ENCODE measurements at regions not wholly inside any gene's neighbourhood (a gene's known extent, or its start where the extent isn't known, plus 50 kb on each side); places are given as distances from the start of the nearest gene placed in this dataset.

DNA sequence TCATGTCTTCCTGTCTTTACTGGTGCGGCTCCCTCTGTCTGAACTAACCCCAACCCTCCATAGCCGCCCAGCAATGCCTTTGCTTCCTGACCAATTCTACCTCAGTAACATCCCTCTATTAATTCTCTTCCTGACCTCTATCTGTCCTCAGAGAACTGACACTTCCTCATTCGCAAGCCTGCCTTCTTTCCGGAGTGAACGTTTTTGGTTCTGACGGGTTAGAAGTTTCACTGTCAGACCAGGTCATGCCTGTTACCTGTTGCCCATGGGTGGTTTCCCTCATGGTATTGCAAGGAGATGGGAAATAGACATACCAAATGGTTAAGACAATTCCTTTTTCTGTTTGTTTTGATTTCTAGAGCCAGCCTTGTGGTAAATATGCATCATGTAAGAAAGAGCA lies 453.4 kb upstream of the SLC14A2 start:
- TF ChIP-seq, protein P1, sequence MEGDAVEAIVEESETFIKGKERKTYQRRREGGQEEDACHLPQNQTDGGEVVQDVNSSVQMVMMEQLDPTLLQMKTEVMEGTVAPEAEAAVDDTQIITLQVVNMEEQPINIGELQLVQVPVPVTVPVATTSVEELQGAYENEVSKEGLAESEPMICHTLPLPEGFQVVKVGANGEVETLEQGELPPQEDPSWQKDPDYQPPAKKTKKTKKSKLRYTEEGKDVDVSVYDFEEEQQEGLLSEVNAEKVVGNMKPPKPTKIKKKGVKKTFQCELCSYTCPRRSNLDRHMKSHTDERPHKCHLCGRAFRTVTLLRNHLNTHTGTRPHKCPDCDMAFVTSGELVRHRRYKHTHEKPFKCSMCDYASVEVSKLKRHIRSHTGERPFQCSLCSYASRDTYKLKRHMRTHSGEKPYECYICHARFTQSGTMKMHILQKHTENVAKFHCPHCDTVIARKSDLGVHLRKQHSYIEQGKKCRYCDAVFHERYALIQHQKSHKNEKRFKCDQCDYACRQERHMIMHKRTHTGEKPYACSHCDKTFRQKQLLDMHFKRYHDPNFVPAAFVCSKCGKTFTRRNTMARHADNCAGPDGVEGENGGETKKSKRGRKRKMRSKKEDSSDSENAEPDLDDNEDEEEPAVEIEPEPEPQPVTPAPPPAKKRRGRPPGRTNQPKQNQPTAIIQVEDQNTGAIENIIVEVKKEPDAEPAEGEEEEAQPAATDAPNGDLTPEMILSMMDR (IDR thresholded peaks at IDR 0.05) = no peak
- no peak for TF ChIP-seq POLR2A (IDR thresholded peaks at IDR 0.05)
